ENCODE measurements at regions not wholly inside any gene's neighbourhood (a gene's known extent, or its start where the extent isn't known, plus 50 kb on each side); places are given as distances from the start of the nearest gene placed in this dataset.

- ChIA-PET CTCF (no interaction called here), POLR2A (no interaction called here)
- no peak overlapping the region for H2AFZ ChIP-seq (ENCODE audit: low read depth)
- 34% methylated on average over 5 of the region's 5 CpGs for WGBS (ENCODE audit: low lambda C conversion rate)
- no peaks in the 10 kb centered on the region for H3K4me1 ChIP-seq (ENCODE audit: control insufficient read depth in 1 of 2, insufficient read depth in 2 of 2, low read depth in 1 of 2, low read length in 1 of 2)
- DNase-seq: no peak
- no peak overlapping the region for H3K27ac ChIP-seq (ENCODE audit: low read depth in 2 of 2, low read length in 1 of 2)
- no peak overlapping the region for H3K4me3 ChIP-seq (ENCODE audit: low read depth in 2 of 2, low read length in 1 of 2)
- TF ChIP-seq MXI1 (IDR thresholded peaks at IDR 0.05; ENCODE audit: low read depth, low read length) (no peak), NRF1 (IDR thresholded peaks at IDR 0.05; ENCODE audit: low read depth, low read length) (no peak), ZBTB33 (IDR thresholded peaks at IDR 0.05; ENCODE audit: borderline replicate concordance, low read depth) (no peak), FOXM1 (IDR thresholded peaks at IDR 0.05; ENCODE audit: low read depth) (no peak), RCOR1 (IDR thresholded peaks at IDR 0.05; ENCODE audit: low read length) (no peak), MEF2A (IDR thresholded peaks at IDR 0.05; ENCODE audit: borderline replicate concordance, low read depth) (no peak), RXRA (IDR thresholded peaks at IDR 0.05; ENCODE audit: borderline replicate concordance, low read depth) (no peak), USF1 (IDR thresholded peaks at IDR 0.05; ENCODE audit: borderline replicate concordance, low read depth) (no peak), SMC3 (IDR thresholded peaks at IDR 0.05; ENCODE audit: low read depth, low read length) (no peak), GABPA (IDR thresholded peaks at IDR 0.05; ENCODE audit: low read depth) (no peak), CHD2 (IDR thresholded peaks at IDR 0.05; ENCODE audit: low read length, partially characterized antibody) (no peak), TEAD4 (IDR thresholded peaks at IDR 0.05; ENCODE audit: borderline replicate concordance, insufficient read depth) (no peak)
- TF ChIP-seq, protein P1, sequence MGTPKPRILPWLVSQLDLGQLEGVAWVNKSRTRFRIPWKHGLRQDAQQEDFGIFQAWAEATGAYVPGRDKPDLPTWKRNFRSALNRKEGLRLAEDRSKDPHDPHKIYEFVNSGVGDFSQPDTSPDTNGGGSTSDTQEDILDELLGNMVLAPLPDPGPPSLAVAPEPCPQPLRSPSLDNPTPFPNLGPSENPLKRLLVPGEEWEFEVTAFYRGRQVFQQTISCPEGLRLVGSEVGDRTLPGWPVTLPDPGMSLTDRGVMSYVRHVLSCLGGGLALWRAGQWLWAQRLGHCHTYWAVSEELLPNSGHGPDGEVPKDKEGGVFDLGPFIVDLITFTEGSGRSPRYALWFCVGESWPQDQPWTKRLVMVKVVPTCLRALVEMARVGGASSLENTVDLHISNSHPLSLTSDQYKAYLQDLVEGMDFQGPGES (IDR thresholded peaks at IDR 0.05; ENCODE audit: low read depth, low read length): no peak
- TF ChIP-seq, protein P2, sequence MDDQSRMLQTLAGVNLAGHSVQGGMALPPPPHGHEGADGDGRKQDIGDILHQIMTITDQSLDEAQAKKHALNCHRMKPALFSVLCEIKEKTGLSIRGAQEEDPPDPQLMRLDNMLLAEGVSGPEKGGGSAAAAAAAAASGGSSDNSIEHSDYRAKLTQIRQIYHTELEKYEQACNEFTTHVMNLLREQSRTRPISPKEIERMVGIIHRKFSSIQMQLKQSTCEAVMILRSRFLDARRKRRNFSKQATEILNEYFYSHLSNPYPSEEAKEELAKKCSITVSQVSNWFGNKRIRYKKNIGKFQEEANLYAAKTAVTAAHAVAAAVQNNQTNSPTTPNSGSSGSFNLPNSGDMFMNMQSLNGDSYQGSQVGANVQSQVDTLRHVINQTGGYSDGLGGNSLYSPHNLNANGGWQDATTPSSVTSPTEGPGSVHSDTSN (IDR thresholded peaks at IDR 0.05): no peak
- TF ChIP-seq, protein P3, sequence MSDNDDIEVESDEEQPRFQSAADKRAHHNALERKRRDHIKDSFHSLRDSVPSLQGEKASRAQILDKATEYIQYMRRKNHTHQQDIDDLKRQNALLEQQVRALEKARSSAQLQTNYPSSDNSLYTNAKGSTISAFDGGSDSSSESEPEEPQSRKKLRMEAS (IDR thresholded peaks at IDR 0.05; ENCODE audit: low read depth): no peak
- no peaks in the 10 kb centered on the region for H3K9me2 ChIP-seq
- no peaks in the 10 kb centered on the region for H3K36me3 ChIP-seq (replicated peaks in 1 of 2; ENCODE audit: control insufficient read depth in 1 of 2, insufficient read depth in 2 of 2, low read length in 1 of 2)
- no peaks in the 10 kb centered on the region for H3K79me2 ChIP-seq (ENCODE audit: insufficient read depth)
- no peak overlapping the region for H3K4me2 ChIP-seq
- no peaks in the 10 kb centered on the region for H4K20me1 ChIP-seq (ENCODE audit: insufficient read depth)
- H3K9me3 ChIP-seq: no peaks in the 10 kb centered on the region
- no peaks in the 10 kb centered on the region for H3K27me3 ChIP-seq (ENCODE audit: insufficient read depth)
- no peak overlapping the region for H3K9ac ChIP-seq
- no peaks in the 10 kb centered on the region for H3F3A ChIP-seq (replicated peaks; ENCODE audit: insufficient read depth)
Observed at GRCh38 chr2:104361414-104361813, 492.5 kb upstream of the POU3F3 start.
